Upper lobe of left lung (tissue), 4 donors: ENCODE measurements at regions not wholly inside any gene's neighbourhood (a gene's known extent, or its start where the extent isn't known, plus 50 kb on each side); places are given as distances from the start of the nearest gene placed in this dataset.

ENCODE experiments used
- POLR2AphosphoS5 ChIP-seq, 2 donors: sonication (generic); formaldehyde crosslinking; IDR thresholded peaks; one replicate each; pipeline ENCODE4 v1.5.1; 2017; ENCODE audit warnings: antibody characterized with exemption in 2 of 2
- TF ChIP-seq, protein P1 (sequence below), 6 experiments: fragments of 450-650 bp in 4 of 6; fragments of 200-600 bp in 2 of 6; sonication (generic) in 2 of 6; IDR thresholded peaks; one replicate each; pipeline ENCODE4 v1.5.1; 2016 to 2019; ENCODE audit warnings: antibody characterized with exemption in 6 of 6

DNA sequence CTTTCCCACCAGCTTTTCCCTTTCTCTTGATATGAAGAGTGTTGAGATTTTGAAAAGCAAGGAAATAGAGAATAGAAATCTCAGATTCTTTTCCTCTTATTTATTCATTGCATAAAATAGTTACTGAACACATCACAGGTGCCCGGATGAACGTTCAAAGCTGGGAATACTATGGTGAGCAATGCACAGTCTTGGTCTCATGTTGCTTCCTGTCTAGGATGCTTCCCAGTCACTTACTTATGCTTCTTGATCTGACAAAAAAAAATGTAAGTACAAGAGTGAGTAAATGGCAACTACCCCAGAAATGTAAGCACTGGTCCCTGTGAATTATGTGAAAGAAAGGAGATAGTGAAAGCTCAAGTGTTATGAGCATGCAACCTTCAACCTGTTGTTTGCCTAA, 153.5 kb upstream of the S1PR3 start:
- TF ChIP-seq, protein P1, sequence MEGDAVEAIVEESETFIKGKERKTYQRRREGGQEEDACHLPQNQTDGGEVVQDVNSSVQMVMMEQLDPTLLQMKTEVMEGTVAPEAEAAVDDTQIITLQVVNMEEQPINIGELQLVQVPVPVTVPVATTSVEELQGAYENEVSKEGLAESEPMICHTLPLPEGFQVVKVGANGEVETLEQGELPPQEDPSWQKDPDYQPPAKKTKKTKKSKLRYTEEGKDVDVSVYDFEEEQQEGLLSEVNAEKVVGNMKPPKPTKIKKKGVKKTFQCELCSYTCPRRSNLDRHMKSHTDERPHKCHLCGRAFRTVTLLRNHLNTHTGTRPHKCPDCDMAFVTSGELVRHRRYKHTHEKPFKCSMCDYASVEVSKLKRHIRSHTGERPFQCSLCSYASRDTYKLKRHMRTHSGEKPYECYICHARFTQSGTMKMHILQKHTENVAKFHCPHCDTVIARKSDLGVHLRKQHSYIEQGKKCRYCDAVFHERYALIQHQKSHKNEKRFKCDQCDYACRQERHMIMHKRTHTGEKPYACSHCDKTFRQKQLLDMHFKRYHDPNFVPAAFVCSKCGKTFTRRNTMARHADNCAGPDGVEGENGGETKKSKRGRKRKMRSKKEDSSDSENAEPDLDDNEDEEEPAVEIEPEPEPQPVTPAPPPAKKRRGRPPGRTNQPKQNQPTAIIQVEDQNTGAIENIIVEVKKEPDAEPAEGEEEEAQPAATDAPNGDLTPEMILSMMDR (IDR thresholded peaks at IDR 0.05): no peak
- TF ChIP-seq POLR2AphosphoS5 (IDR thresholded peaks at IDR 0.05): no peak
